HG03045 (cell line): ENCODE measurements at regions not wholly inside any gene's neighbourhood (a gene's known extent, or its start where the extent isn't known, plus 50 kb on each side); places are given as distances from the start of the nearest gene placed in this dataset.
"Not testable (repeated sequence)": the region's sequence is repeated elsewhere in the genome, so short reads cannot be mapped to it uniquely, and the experiment has no call there.

Experiments used
- ATAC-seq: cut with Tn5 transposase; IDR thresholded peaks from one replicate; pipeline ENCODE4 v1.9.1; 2021; ENCODE audit warnings: mild to moderate bottlenecking, moderate library complexity; ENCODE audit not compliant: unreplicated experiment

- no peak for ATAC-seq
These were observed 57.8 kb upstream of the ANKRD30A start for GRCh38 chr10:37067576-37067975.

GRCh38 chr10:37062296-37062695 is 63.1 kb upstream of the ANKRD30A start:
- ATAC-seq: not testable (repeated sequence)

- no peak for ATAC-seq
These were observed 68.1 kb upstream of the ANKRD30A start for GRCh38 chr10:37057261-37057660.

GRCh38 chr10:37053476-37053875 is 71.9 kb upstream of the ANKRD30A start:
- no peak for ATAC-seq

- ATAC-seq: not testable (repeated sequence)
These were observed 75.4 kb upstream of the ANKRD30A start for GRCh38 chr10:37049982-37050381.

GRCh38 chr10:37044319-37044718 is 81.1 kb upstream of the ANKRD30A start:
- ATAC-seq: not testable (repeated sequence)

GRCh38 chr10:37035853-37036252 is 89.5 kb upstream of the ANKRD30A start:
- no peak for ATAC-seq

GRCh38 chr10:37015498-37015897 is 109.9 kb upstream of the ANKRD30A start:
- no peak for ATAC-seq

GRCh38 chr10:37010741-37011140 is 114.7 kb upstream of the ANKRD30A start:
- ATAC-seq: no peak

GRCh38 chr10:37008276-37008675 is 117.1 kb upstream of the ANKRD30A start:
- ATAC-seq: not testable (repeated sequence)

GRCh38 chr10:37003126-37003525 is 122.3 kb upstream of the ANKRD30A start:
- no peak for ATAC-seq

GRCh38 chr10:36995806-36996205 is 129.6 kb upstream of the ANKRD30A start:
- not testable (repeated sequence) for ATAC-seq

GRCh38 chr10:36994886-36995285 is 130.5 kb upstream of the ANKRD30A start:
- no peak for ATAC-seq

GRCh38 chr10:36989233-36989632 is 136.2 kb upstream of the ANKRD30A start:
- ATAC-seq: no peak

GRCh38 chr10:36946598-36946997 is 178.8 kb upstream of the ANKRD30A start:
- ATAC-seq: no peak

- no peak for ATAC-seq
These were observed 181.9 kb upstream of the ANKRD30A start for GRCh38 chr10:36943544-36943943.

GRCh38 chr10:36942616-36943015 is 182.8 kb upstream of the ANKRD30A start:
- no peak for ATAC-seq

GRCh38 chr10:36903040-36903439 is 222.4 kb upstream of the ANKRD30A start:
- ATAC-seq: no peak

- no peak for ATAC-seq
These were observed 225.7 kb upstream of the ANKRD30A start for GRCh38 chr10:36899652-36900051.

- peak; percentile 69 for ATAC-seq
These were observed 236.3 kb upstream of the ANKRD30A start for GRCh38 chr10:36888925-36889573.

GRCh38 chr10:36886303-36886891 is 239.0 kb upstream of the ANKRD30A start:
- ATAC-seq: no peak

- ATAC-seq: no peak
These were observed 239.7 kb upstream of the ANKRD30A start for GRCh38 chr10:36885746-36886145.

- ATAC-seq: no peak
These were observed 242.6 kb upstream of the ANKRD30A start for GRCh38 chr10:36882781-36883180.
